WTC11 (cell line): ENCODE measurements at regions not wholly inside any gene's neighbourhood (a gene's known extent, or its start where the extent isn't known, plus 50 kb on each side); places are given as distances from the start of the nearest gene placed in this dataset.

Experiments used
- ATAC-seq: fragments of 200-7000 bp; cut with Tn5 transposase; 2 replicates; pipeline ENCODE4 v1.10.0; 2021; ENCODE audit warnings: mild to moderate bottlenecking, moderate library complexity
- CTCF ChIA-PET: fragments of 300-600 bp; sonication (Branson Sonifier 250); formaldehyde crosslinking; loops from one replicate; lab custom pipeline; 2021; ENCODE audit warnings: antibody characterized with exemption; lab: Charles Lee
- POLR2A ChIA-PET: fragments of 350-600 bp; sonication (Branson Sonifier 250); formaldehyde crosslinking; loops from one replicate; lab custom pipeline; 2021; ENCODE audit warnings: antibody characterized with exemption; lab: Charles Lee
- DNase-seq: peaks from one replicate; pipeline ENCODE4 v3.0.0; 2021; ENCODE audit warnings: low spot score
- H3K27ac Mint-ChIP-seq: 2 replicates; pipeline ENCODE4 v1.8.0; 2021; ENCODE audit warnings: mixed read lengths
- H3K27me3 Mint-ChIP-seq: 2 replicates; pipeline ENCODE4 v1.8.0; 2021; ENCODE audit warnings: low read depth, mild to moderate bottlenecking, moderate library complexity, mixed read lengths
- H3K36me3 Mint-ChIP-seq: 2 replicates; pipeline ENCODE4 v1.8.0; 2021; ENCODE audit warnings: mixed read lengths
- H3K4me1 Mint-ChIP-seq: 2 replicates; pipeline ENCODE4 v1.8.0; 2022; ENCODE audit warnings: mixed read lengths
- H3K4me3 Mint-ChIP-seq: 2 replicates; pipeline ENCODE4 v1.8.0; 2021; ENCODE audit warnings: mild to moderate bottlenecking, moderate library complexity, mixed read lengths
- H3K9me3 Mint-ChIP-seq: 2 replicates; pipeline ENCODE4 v1.8.0; 2021; ENCODE audit warnings: mixed read lengths
- ATF1 ChIP-seq: sonication (generic); formaldehyde crosslinking; IDR thresholded peaks from 2 replicates; pipeline ENCODE4 v1.8.1; 2023; ENCODE audit warnings: mild to moderate bottlenecking, moderate library complexity, missing genetic modification reagents
- CBFB ChIP-seq: sonication (generic); formaldehyde crosslinking; IDR thresholded peaks from 2 replicates; pipeline ENCODE4 v1.8.1; 2022; ENCODE audit warnings: mild to moderate bottlenecking, low read depth, missing genetic modification reagents
- CREB1 ChIP-seq: sonication (generic); formaldehyde crosslinking; IDR thresholded peaks from 2 replicates; pipeline ENCODE4 v1.8.0; 2023; ENCODE audit warnings: mild to moderate bottlenecking, missing genetic modification reagents
- ELF4 ChIP-seq: sonication (generic); formaldehyde crosslinking; IDR thresholded peaks from 2 replicates; pipeline ENCODE4 v1.8.1; 2022; ENCODE audit warnings: low read depth, mild to moderate bottlenecking, moderate library complexity, missing genetic modification reagents
- ESRRA ChIP-seq: sonication (generic); formaldehyde crosslinking; IDR thresholded peaks from 2 replicates; pipeline ENCODE4 v1.8.1; 2022; ENCODE audit warnings: mild to moderate bottlenecking, missing genetic modification reagents, borderline replicate concordance
- FOXK1 ChIP-seq: sonication (generic); formaldehyde crosslinking; IDR thresholded peaks from 2 replicates; pipeline ENCODE4 v1.8.0; 2022; ENCODE audit warnings: mild to moderate bottlenecking, moderate library complexity, missing genetic modification reagents
- MYBL2 ChIP-seq: sonication (generic); formaldehyde crosslinking; IDR thresholded peaks from 2 replicates; pipeline ENCODE4 v1.8.1; 2023; ENCODE audit warnings: mild to moderate bottlenecking, moderate library complexity, missing genetic modification reagents
- TEAD1 ChIP-seq: sonication (generic); formaldehyde crosslinking; IDR thresholded peaks from 2 replicates; pipeline ENCODE4 v1.8.0; 2022; ENCODE audit warnings: mild to moderate bottlenecking, missing genetic modification reagents
- TEAD4 ChIP-seq: sonication (generic); formaldehyde crosslinking; IDR thresholded peaks from 2 replicates; pipeline ENCODE4 v1.8.0; 2022; ENCODE audit warnings: mild to moderate bottlenecking, missing genetic modification reagents
- ZNF416 ChIP-seq: fragments of 250-450 bp; sonication (Bioruptor Pico); IDR thresholded peaks from 2 replicates; pipeline ENCODE4 v1.9.0; 2021; ENCODE audit warnings: mild to moderate bottlenecking, inconsistent platforms
- TF ChIP-seq, protein P1 (sequence below): sonication (generic); formaldehyde crosslinking; IDR thresholded peaks from 2 replicates; pipeline ENCODE4 v1.8.0; 2022; ENCODE audit warnings: missing genetic modification reagents
- TF ChIP-seq, protein P2 (sequence below): sonication (generic); formaldehyde crosslinking; IDR thresholded peaks from 2 replicates; pipeline ENCODE4 v1.8.1; 2023; ENCODE audit warnings: mild to moderate bottlenecking, moderate library complexity, missing genetic modification reagents
- TF ChIP-seq, protein P3 (sequence below): sonication (generic); formaldehyde crosslinking; IDR thresholded peaks from 2 replicates; pipeline ENCODE4 v1.8.0; 2022; ENCODE audit warnings: mild to moderate bottlenecking, missing genetic modification reagents
- TF ChIP-seq, protein P4 (sequence below): sonication (generic); formaldehyde crosslinking; IDR thresholded peaks from 2 replicates; pipeline ENCODE4 v1.8.1; 2023; ENCODE audit warnings: mild to moderate bottlenecking, missing genetic modification reagents, moderate library complexity
- TF ChIP-seq, protein P5 (sequence below): sonication (generic); formaldehyde crosslinking; IDR thresholded peaks from 2 replicates; pipeline ENCODE4 v1.8.0; 2022; ENCODE audit warnings: mild to moderate bottlenecking, missing genetic modification reagents
- TF ChIP-seq, protein P6 (sequence below): sonication (generic); formaldehyde crosslinking; conservative IDR thresholded peaks from 2 replicates; pipeline ENCODE4 v1.8.1; 2023; ENCODE audit warnings: mild to moderate bottlenecking, low read depth, missing genetic modification reagents, moderate library complexity

DNA sequence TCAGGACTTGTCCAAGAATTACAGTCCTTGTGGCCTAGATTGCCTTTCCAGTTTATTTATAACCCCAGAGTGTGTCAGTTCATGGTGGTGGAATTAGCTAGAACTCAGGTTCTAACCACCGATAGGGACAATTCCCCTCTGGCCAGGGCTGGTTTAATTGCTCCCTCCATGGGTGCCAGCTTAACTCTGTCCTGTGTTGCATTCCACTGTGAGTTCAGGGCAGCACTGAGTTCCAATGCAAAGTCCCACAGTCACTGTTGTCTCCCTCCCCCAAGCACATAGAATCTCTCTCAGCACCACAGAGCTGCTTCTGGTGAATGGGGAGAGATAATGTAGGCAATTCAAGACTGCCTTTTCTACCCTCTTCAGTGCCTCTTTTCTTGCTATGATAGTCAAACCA is 82.5 kb upstream of the TNFRSF21 start:
- Mint-ChIP-seq H3K27ac (no peak overlapping the region), H3K4me3 (no peak overlapping the region), H3K9me3 (peaks cover 18% of the 10 kb centered on the region), H3K36me3 (peaks cover 7% of the 10 kb centered on the region), H3K4me1 (no peaks in the 10 kb centered on the region), H3K27me3 (peaks cover 2% of the 10 kb centered on the region; the same call in 1 of the 2 replicates)
- CTCF ChIA-PET, result no interaction called here
- DNase-seq (no peak), ATAC-seq (peak; percentile 83)
- POLR2A ChIA-PET, result interaction anchor here (0.5 kb wide), 1 partner anchor 175 kb away, joined by 4 read pairs; no protein-coding TSS in a partner anchor
- TF ChIP-seq ATF1 (CRISPR knock-in tag) (no peak), ZNF416 (CRISPR knock-in tag) (no peak), ELF4 (no peak), TEAD1 (CRISPR knock-in tag) (no peak), MYBL2 (CRISPR knock-in tag) (no peak), CBFB (CRISPR knock-in tag) (no peak), CREB1 (CRISPR knock-in tag) (no peak), FOXK1 (no peak), TEAD4 (no peak), ESRRA (CRISPR knock-in tag) (no peak)
- TF ChIP-seq, protein P1, sequence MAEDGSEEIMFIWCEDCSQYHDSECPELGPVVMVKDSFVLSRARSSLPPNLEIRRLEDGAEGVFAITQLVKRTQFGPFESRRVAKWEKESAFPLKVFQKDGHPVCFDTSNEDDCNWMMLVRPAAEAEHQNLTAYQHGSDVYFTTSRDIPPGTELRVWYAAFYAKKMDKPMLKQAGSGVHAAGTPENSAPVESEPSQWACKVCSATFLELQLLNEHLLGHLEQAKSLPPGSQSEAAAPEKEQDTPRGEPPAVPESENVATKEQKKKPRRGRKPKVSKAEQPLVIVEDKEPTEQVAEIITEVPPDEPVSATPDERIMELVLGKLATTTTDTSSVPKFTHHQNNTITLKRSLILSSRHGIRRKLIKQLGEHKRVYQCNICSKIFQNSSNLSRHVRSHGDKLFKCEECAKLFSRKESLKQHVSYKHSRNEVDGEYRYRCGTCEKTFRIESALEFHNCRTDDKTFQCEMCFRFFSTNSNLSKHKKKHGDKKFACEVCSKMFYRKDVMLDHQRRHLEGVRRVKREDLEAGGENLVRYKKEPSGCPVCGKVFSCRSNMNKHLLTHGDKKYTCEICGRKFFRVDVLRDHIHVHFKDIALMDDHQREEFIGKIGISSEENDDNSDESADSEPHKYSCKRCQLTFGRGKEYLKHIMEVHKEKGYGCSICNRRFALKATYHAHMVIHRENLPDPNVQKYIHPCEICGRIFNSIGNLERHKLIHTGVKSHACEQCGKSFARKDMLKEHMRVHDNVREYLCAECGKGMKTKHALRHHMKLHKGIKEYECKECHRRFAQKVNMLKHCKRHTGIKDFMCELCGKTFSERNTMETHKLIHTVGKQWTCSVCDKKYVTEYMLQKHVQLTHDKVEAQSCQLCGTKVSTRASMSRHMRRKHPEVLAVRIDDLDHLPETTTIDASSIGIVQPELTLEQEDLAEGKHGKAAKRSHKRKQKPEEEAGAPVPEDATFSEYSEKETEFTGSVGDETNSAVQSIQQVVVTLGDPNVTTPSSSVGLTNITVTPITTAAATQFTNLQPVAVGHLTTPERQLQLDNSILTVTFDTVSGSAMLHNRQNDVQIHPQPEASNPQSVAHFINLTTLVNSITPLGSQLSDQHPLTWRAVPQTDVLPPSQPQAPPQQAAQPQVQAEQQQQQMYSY (CRISPR knock-in tag), result no peak
- TF ChIP-seq, protein P2, sequence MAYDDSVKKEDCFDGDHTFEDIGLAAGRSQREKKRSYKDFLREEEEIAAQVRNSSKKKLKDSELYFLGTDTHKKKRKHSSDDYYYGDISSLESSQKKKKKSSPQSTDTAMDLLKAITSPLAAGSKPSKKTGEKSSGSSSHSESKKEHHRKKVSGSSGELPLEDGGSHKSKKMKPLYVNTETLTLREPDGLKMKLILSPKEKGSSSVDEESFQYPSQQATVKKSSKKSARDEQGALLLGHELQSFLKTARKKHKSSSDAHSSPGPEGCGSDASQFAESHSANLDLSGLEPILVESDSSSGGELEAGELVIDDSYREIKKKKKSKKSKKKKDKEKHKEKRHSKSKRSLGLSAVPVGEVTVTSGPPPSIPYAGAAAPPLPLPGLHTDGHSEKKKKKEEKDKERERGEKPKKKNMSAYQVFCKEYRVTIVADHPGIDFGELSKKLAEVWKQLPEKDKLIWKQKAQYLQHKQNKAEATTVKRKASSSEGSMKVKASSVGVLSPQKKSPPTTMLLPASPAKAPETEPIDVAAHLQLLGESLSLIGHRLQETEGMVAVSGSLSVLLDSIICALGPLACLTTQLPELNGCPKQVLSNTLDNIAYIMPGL (CRISPR knock-in tag), result no peak
- TF ChIP-seq, protein P3, sequence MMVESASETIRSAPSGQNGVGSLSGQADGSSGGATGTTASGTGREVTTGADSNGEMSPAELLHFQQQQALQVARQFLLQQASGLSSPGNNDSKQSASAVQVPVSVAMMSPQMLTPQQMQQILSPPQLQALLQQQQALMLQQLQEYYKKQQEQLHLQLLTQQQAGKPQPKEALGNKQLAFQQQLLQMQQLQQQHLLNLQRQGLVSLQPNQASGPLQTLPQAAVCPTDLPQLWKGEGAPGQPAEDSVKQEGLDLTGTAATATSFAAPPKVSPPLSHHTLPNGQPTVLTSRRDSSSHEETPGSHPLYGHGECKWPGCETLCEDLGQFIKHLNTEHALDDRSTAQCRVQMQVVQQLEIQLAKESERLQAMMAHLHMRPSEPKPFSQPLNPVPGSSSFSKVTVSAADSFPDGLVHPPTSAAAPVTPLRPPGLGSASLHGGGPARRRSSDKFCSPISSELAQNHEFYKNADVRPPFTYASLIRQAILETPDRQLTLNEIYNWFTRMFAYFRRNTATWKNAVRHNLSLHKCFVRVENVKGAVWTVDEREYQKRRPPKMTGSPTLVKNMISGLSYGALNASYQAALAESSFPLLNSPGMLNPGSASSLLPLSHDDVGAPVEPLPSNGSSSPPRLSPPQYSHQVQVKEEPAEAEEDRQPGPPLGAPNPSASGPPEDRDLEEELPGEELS, result no peak
- TF ChIP-seq, protein P4, sequence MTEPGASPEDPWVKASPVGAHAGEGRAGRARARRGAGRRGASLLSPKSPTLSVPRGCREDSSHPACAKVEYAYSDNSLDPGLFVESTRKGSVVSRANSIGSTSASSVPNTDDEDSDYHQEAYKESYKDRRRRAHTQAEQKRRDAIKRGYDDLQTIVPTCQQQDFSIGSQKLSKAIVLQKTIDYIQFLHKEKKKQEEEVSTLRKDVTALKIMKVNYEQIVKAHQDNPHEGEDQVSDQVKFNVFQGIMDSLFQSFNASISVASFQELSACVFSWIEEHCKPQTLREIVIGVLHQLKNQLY (CRISPR knock-in tag), result no peak
- TF ChIP-seq, protein P5, sequence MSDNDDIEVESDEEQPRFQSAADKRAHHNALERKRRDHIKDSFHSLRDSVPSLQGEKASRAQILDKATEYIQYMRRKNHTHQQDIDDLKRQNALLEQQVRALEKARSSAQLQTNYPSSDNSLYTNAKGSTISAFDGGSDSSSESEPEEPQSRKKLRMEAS, result no peak
- TF ChIP-seq, protein P6, sequence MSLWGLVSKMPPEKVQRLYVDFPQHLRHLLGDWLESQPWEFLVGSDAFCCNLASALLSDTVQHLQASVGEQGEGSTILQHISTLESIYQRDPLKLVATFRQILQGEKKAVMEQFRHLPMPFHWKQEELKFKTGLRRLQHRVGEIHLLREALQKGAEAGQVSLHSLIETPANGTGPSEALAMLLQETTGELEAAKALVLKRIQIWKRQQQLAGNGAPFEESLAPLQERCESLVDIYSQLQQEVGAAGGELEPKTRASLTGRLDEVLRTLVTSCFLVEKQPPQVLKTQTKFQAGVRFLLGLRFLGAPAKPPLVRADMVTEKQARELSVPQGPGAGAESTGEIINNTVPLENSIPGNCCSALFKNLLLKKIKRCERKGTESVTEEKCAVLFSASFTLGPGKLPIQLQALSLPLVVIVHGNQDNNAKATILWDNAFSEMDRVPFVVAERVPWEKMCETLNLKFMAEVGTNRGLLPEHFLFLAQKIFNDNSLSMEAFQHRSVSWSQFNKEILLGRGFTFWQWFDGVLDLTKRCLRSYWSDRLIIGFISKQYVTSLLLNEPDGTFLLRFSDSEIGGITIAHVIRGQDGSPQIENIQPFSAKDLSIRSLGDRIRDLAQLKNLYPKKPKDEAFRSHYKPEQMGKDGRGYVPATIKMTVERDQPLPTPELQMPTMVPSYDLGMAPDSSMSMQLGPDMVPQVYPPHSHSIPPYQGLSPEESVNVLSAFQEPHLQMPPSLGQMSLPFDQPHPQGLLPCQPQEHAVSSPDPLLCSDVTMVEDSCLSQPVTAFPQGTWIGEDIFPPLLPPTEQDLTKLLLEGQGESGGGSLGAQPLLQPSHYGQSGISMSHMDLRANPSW (CRISPR knock-in tag), result no peak
- TF ChIP-seq, all 79 proteins: peak for 0
